RWPE1 (cell line): ENCODE measurements at regions not wholly inside any gene's neighbourhood (a gene's known extent, or its start where the extent isn't known, plus 50 kb on each side); places are given as distances from the start of the nearest gene placed in this dataset.

ENCODE experiments used
- CTCF ChIA-PET: fragments of 350-600 bp; sonication (Branson Sonifier 250); formaldehyde crosslinking; extraction: SDS; loops from one replicate; lab custom pipeline; 2021; lab: Yijun Ruan, JAX
- POLR2A ChIA-PET: fragments of 400-600 bp; formaldehyde crosslinking; extraction: SDS; loops from one replicate; lab custom pipeline; 2020; ENCODE audit warnings: antibody characterized with exemption; ENCODE audit not compliant: low non-redundant PET; lab: Yijun Ruan, JAX
- DNase-seq: peaks from one replicate; pipeline ENCODE4 v3.0.0; 2012; ENCODE audit warnings: low spot score
- H3K27ac ChIP-seq: fragments of 450-650 bp; 2 replicates; pipeline ENCODE4 v1.5.1; 2017
- TF ChIP-seq, protein P1 (sequence below): fragments of 450-650 bp; conservative IDR thresholded peaks from 2 replicates; pipeline ENCODE4 v1.5.1; 2017; ENCODE audit warnings: low read depth, mild to moderate bottlenecking

DNA sequence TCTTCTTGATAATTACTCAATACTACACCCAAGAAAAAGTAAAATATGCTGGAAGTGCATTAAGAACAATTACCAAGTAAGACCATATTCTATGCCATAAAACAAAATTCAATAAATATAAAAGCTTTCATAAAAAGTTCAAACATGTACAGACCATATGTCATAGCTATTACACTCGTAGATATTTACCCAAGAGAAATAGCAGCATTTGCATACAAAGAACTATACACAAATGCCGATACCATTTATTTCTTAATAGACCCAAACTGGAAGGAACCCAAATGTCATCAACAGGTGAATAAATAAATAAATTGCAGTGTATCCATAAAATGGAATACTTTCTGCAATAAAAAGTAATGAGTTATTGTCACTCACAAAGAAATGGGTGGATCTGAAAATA is 78.3 kb upstream of the SLC16A7 start:
- TF ChIP-seq, protein P1, sequence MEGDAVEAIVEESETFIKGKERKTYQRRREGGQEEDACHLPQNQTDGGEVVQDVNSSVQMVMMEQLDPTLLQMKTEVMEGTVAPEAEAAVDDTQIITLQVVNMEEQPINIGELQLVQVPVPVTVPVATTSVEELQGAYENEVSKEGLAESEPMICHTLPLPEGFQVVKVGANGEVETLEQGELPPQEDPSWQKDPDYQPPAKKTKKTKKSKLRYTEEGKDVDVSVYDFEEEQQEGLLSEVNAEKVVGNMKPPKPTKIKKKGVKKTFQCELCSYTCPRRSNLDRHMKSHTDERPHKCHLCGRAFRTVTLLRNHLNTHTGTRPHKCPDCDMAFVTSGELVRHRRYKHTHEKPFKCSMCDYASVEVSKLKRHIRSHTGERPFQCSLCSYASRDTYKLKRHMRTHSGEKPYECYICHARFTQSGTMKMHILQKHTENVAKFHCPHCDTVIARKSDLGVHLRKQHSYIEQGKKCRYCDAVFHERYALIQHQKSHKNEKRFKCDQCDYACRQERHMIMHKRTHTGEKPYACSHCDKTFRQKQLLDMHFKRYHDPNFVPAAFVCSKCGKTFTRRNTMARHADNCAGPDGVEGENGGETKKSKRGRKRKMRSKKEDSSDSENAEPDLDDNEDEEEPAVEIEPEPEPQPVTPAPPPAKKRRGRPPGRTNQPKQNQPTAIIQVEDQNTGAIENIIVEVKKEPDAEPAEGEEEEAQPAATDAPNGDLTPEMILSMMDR, result no peak
- no peak overlapping the region for H3K27ac ChIP-seq
- DNase-seq, result no peak
- ChIA-PET CTCF (interaction anchor here (0.5 to 0.6 kb wide), 2 partner anchors 289 to 488 kb away, joined by 3 to 4 read pairs; no protein-coding TSS in a partner anchor), POLR2A (no interaction called here)

DNA sequence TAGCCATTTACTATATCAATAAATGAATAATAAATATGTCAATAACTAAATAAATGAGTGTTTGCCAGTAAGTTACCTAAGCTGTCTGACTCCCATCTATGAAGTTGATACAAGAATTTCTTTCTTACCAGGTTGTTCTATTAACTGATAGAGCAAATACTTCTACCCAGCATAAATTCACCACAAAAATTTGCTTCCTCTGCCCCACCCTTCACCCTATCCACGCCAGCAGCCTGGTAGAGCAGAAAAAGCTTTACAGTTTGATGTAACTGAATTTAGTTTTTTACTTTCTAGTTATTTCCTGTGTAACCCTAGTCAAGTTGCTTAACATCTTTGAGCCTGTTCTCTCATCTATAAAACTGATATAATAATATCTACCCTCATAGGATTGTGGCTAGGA is 94.9 kb upstream of the SLC16A7 start:
- DNase-seq, result no peak
- TF ChIP-seq, protein P1, result no peak
- ChIA-PET POLR2A (no interaction called here), CTCF (no interaction called here)
- H3K27ac ChIP-seq, result no peak overlapping the region

DNA sequence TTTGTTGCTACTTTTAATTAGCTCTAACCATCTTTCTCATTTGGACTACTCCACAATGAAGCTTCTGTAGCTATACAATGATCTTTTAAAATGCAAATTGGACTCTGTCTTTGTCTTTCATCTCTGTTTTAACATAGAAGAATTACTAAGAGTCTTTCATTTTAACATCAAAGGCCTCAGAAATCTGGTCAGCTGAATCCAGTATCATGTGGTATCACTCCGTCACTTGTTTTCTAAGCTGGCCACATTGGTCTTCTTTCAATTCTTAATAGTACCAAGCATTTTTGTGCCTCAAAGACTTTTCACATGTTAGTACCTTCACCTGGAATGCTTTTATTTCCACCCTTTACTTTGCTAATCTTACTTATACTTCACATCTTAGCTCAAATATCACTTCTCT is 95.5 kb upstream of the SLC16A7 start:
- no peak for DNase-seq
- no peak overlapping the region for H3K27ac ChIP-seq
- CTCF ChIA-PET, result no interaction called here
- TF ChIP-seq, protein P1, result no peak
- POLR2A ChIA-PET, result no interaction called here

DNA sequence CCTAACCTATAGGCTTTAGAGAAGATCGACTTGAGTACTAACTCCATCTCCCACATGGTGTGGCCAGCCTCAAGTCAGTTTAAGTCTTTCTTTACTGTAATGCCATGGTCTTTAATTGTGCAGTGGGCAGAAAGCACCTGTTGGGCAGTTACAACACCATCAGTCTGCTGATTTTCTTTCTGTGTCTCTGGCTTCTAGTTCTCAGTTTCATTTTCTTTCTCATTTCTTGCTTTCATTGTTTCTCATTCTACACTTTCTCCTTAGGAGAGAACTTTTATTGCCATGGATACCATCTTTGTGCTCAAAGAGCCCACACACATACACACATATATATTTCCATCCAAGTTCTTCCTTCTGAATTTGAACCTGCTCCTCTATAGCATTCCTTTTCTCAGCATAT is 96.1 kb upstream of the SLC16A7 start:
- no peak for DNase-seq
- TF ChIP-seq, protein P1, result no peak
- ChIA-PET CTCF (no interaction called here), POLR2A (no interaction called here)
- H3K27ac ChIP-seq, result no peak overlapping the region

DNA sequence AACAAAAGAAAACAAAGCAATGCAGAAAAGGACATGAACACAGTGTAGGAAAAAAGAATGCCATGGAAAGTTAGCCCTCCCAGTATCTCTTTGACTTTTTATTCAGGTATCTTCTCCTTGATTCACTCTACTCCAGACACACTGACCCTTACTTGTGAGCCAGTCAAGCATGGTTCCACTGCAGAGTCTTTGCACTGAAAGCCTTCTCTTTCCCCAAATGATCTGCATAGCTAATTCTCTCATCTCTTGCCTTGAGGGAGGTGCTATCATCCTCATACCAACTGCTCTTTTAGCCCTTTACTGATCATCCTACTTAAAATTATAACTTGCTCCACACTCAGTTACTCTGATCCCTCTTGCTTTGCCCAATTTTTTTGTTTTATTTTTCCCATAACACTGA is 101.2 kb upstream of the SLC16A7 start:
- no peak for DNase-seq
- no peak overlapping the region for H3K27ac ChIP-seq
- ChIA-PET POLR2A (no interaction called here), CTCF (no interaction called here)
- TF ChIP-seq, protein P1, result no peak

DNA sequence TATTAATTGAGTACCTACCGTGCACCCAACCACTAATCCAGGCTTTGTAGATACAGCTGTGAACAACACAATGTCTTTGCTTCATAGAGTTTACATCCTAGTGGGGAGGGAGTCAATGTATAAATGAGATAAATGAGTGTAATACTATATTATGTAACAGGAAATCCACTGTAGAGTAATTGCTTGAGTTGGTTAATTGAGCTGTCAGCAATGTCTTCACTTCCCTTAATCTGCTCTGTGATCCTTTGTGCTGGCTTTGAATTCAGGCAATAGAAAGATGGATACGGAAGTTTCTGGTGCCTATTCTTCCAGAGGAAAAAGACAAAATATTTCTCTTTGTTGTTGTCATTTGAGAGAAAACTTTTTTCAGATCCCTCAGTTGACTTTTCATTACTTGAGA is 104.0 kb upstream of the SLC16A7 start:
- CTCF ChIA-PET, result interaction anchor here (0.8 kb wide), 1 partner anchor 384 kb away, joined by 3 read pairs; no protein-coding TSS in a partner anchor
- POLR2A ChIA-PET, result no interaction called here
- H3K27ac ChIP-seq, result no peak overlapping the region
- DNase-seq, result no peak
- TF ChIP-seq, protein P1, result no peak
